ENCODE measurements at regions not wholly inside any gene's neighbourhood (a gene's known extent, or its start where the extent isn't known, plus 50 kb on each side); places are given as distances from the start of the nearest gene placed in this dataset.

GRCh38 chr1:29894311-29894710 lies 658.0 kb downstream of the PTPRU start:
- no TSS peak for BruUV-seq (replicated peaks)
- no peak for DNase-seq (ENCODE audit: low read depth, low spot score)
- H2AFZ ChIP-seq (ENCODE audit: low read depth, low read length, poor library complexity, severe bottlenecking), result no peak overlapping the region

More at GRCh38 chr1:29894311-29894710, 658.0 kb downstream of the PTPRU start:
- H3K9me3 ChIP-seq (ENCODE audit: control insufficient read depth in 1 of 2, insufficient read depth in 1 of 2, low read depth in 1 of 2, low read length in 2 of 2), result no peaks in the 10 kb centered on the region
- H3K4me3 ChIP-seq (replicated peaks in 1 of 2; ENCODE audit: low read depth in 1 of 2, low read length in 2 of 2), result no peak overlapping the region
- intact Hi-C loops (cut with micrococcal nuclease), result no loop called here
- no peak overlapping the region for H3K9ac ChIP-seq (ENCODE audit: low read length)
- ChIA-PET POLR2A (no interaction called here), CTCF (no interaction called here), RAD21 (ENCODE audit: low non-redundant PET in 1 of 2, low total read pairs in 2 of 2, uncharacterized antibody in 2 of 2, unreplicated experiment in 2 of 2) (no interaction called here)
- no peaks in the 10 kb centered on the region for H3K9me2 ChIP-seq (ENCODE audit: insufficient read depth)
- no peak for ATAC-seq
- no peak overlapping the region for H3K4me2 ChIP-seq (ENCODE audit: low read length)
- H3K79me2 ChIP-seq (ENCODE audit: insufficient read depth, low read length), result no peaks in the 10 kb centered on the region
- peaks cover 68% of the 10 kb centered on the region for H3K27me3 ChIP-seq (ENCODE audit: insufficient read depth, low read length)
- no peaks in the 10 kb centered on the region for H3K4me1 ChIP-seq (ENCODE audit: control insufficient read depth in 1 of 2, insufficient read depth in 2 of 2, low read length in 2 of 2)
- TF ChIP-seq ATF3 (IDR thresholded peaks at IDR 0.05) (no peak), POLR2A (IDR thresholded peaks at IDR 0.05; ENCODE audit: borderline replicate concordance, extremely low read depth, insufficient read depth, insufficient read length) (no peak), EGR1 (IDR thresholded peaks at IDR 0.05; ENCODE audit: low read depth) (no peak), SIN3A (IDR thresholded peaks at IDR 0.05; ENCODE audit: low read depth) (no peak), EZH2phosphoT487 (IDR thresholded peaks at IDR 0.05; ENCODE audit: borderline replicate concordance) (no peak), REST (IDR thresholded peaks at IDR 0.05; ENCODE audit: low read depth) (no peak)
- H4K20me1 ChIP-seq (ENCODE audit: insufficient read depth), result no peaks in the 10 kb centered on the region
- no peaks in the 10 kb centered on the region for H3K36me3 ChIP-seq (ENCODE audit: control insufficient read depth in 1 of 2, insufficient read depth in 2 of 2, low read length in 2 of 2)
- H3K27ac ChIP-seq (ENCODE audit: low read depth, low read length), result no peak overlapping the region

Data from HCT116 (cell line).